Hepatocyte (in vitro differentiated cells): ENCODE measurements at regions not wholly inside any gene's neighbourhood (a gene's known extent, or its start where the extent isn't known, plus 50 kb on each side); places are given as distances from the start of the nearest gene placed in this dataset.

Experiments
- DNase-seq: peaks from one replicate; pipeline ENCODE4 v3.0.0-alpha.2; 2016; ENCODE audit warnings: low spot score
- H2AFZ ChIP-seq: fragments of 200-600 bp; sonication (generic); 2 replicates; pipeline ENCODE4 v1.6.0; 2016; ENCODE audit warnings: antibody characterized with exemption, mild to moderate bottlenecking
- H3K27ac ChIP-seq: fragments of 200-600 bp; sonication (generic); 2 replicates; pipeline ENCODE4 v1.5.1; 2016; ENCODE audit warnings: mild to moderate bottlenecking
- H3K27me3 ChIP-seq: fragments of 200-600 bp; sonication (generic); 2 replicates; pipeline ENCODE4 v1.6.1; 2016
- H3K36me3 ChIP-seq: fragments of 200-600 bp; sonication (generic); replicated peaks from 2 replicates; pipeline ENCODE4 v1.5.1; 2016; ENCODE audit warnings: low read depth; ENCODE audit not compliant: insufficient read depth
- H3K4me1 ChIP-seq: fragments of 200-600 bp; sonication (generic); 2 replicates; pipeline ENCODE4 v1.5.1; 2016; ENCODE audit warnings: mild to moderate bottlenecking, moderate library complexity; ENCODE audit not compliant: insufficient read depth
- H3K4me2 ChIP-seq: fragments of 200-600 bp; sonication (generic); 2 replicates; pipeline ENCODE4 v1.6.0; 2016
- H3K4me3 ChIP-seq: fragments of 200-600 bp; sonication (generic); 2 replicates; pipeline ENCODE4 v1.5.1; 2016; ENCODE audit warnings: mild to moderate bottlenecking
- H3K79me2 ChIP-seq: fragments of 200-600 bp; sonication (generic); 2 replicates; pipeline ENCODE4 v1.6.0; 2017; ENCODE audit warnings: mild to moderate bottlenecking
- H3K9me2 ChIP-seq: fragments of 200-600 bp; sonication (generic); replicated peaks from 2 replicates; pipeline ENCODE4 v1.6.0; 2017; ENCODE audit warnings: mild to moderate bottlenecking; ENCODE audit not compliant: insufficient read depth
- H3K9me3 ChIP-seq: fragments of 200-600 bp; sonication (generic); 2 replicates; pipeline ENCODE4 v1.5.1; 2016; ENCODE audit warnings: low read depth, mild to moderate bottlenecking
- H4K20me1 ChIP-seq: fragments of 200-600 bp; sonication (generic); 2 replicates; pipeline ENCODE4 v1.6.0; 2016; ENCODE audit warnings: mild to moderate bottlenecking; ENCODE audit not compliant: insufficient read depth, poor library complexity, severe bottlenecking
- EZH2 ChIP-seq: fragments of 200-600 bp; sonication (generic); IDR thresholded peaks from 2 replicates; pipeline ENCODE4 v1.6.1; 2016; ENCODE audit warnings: antibody characterized with exemption, mild to moderate bottlenecking, borderline replicate concordance
- EZH2phosphoT487 ChIP-seq: fragments of 200-600 bp; sonication (generic); IDR thresholded peaks from one replicate; pipeline ENCODE4 v1.6.1; 2018; ENCODE audit warnings: antibody characterized with exemption, mild to moderate bottlenecking, low read depth, moderate library complexity; ENCODE audit not compliant: unreplicated experiment, severe bottlenecking
- whole genome bisulfite sequencing: methylation state at CpG from one replicate; pipeline ENCODE4 v1.1.6; 2016; ENCODE audit warnings: low lambda C conversion rate; ENCODE audit errors: missing lambda C conversion rate; 5-methylcytosine and 5-hydroxymethylcytosine counted together
- TF ChIP-seq, protein P1 (sequence below): fragments of 200-600 bp; sonication (generic); IDR thresholded peaks from 2 replicates; pipeline ENCODE4 v1.5.1; 2016; ENCODE audit warnings: antibody characterized with exemption, mild to moderate bottlenecking; ENCODE audit not compliant: poor library complexity

- H3K9me3 ChIP-seq: no peaks in the 10 kb centered on the region
- H3K4me3 ChIP-seq: no peak overlapping the region
- no peaks in the 10 kb centered on the region for H3K9me2 ChIP-seq
- no peaks in the 10 kb centered on the region for H3K79me2 ChIP-seq
- H3K4me2 ChIP-seq: no peak overlapping the region
- no peaks in the 10 kb centered on the region for H3K36me3 ChIP-seq
- no peak overlapping the region for H2AFZ ChIP-seq
- H3K27me3 ChIP-seq: no peaks in the 10 kb centered on the region
- DNase-seq: no peak
- H3K27ac ChIP-seq: no peak overlapping the region
- no peaks in the 10 kb centered on the region for H3K4me1 ChIP-seq
- TF ChIP-seq EZH2phosphoT487: no peak
- no peak for TF ChIP-seq EZH2
- TF ChIP-seq, protein P1, sequence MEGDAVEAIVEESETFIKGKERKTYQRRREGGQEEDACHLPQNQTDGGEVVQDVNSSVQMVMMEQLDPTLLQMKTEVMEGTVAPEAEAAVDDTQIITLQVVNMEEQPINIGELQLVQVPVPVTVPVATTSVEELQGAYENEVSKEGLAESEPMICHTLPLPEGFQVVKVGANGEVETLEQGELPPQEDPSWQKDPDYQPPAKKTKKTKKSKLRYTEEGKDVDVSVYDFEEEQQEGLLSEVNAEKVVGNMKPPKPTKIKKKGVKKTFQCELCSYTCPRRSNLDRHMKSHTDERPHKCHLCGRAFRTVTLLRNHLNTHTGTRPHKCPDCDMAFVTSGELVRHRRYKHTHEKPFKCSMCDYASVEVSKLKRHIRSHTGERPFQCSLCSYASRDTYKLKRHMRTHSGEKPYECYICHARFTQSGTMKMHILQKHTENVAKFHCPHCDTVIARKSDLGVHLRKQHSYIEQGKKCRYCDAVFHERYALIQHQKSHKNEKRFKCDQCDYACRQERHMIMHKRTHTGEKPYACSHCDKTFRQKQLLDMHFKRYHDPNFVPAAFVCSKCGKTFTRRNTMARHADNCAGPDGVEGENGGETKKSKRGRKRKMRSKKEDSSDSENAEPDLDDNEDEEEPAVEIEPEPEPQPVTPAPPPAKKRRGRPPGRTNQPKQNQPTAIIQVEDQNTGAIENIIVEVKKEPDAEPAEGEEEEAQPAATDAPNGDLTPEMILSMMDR: peak; percentile 37
- 40% methylated on average over 2 of the region's 2 CpGs for whole genome bisulfite sequencing
- no peaks in the 10 kb centered on the region for H4K20me1 ChIP-seq
Measured at GRCh38 chr14:27553790-27554189, 956.0 kb upstream of the NOVA1 start.

DNA sequence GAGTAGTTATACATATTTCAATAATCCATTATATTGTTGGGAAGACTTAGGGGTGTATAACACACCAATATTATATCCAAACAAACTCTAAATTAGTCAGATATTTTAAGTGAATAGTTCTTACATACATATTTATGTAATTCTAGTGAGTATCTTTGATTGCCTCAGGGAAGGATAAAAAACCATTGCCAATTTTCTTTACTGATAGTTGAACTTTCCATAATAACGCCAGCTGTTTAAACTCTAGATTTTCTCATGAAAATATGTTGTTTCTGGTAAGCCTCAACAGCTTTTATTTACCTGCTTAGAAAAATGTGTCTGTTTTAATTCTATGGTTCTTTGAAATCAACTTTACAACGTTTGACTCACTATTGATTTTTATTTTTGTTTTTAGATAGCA is 959.6 kb upstream of the NOVA1 start:
- Histone ChIP-seq H3K36me3 (no peaks in the 10 kb centered on the region), H3K27me3 (no peaks in the 10 kb centered on the region), H4K20me1 (no peaks in the 10 kb centered on the region), H2AFZ (no peak overlapping the region), H3K4me2 (no peak overlapping the region), H3K9me3 (no peaks in the 10 kb centered on the region), H3K79me2 (no peaks in the 10 kb centered on the region), H3K27ac (no peak overlapping the region), H3K4me3 (no peak overlapping the region), H3K9me2 (no peaks in the 10 kb centered on the region), H3K4me1 (no peaks in the 10 kb centered on the region)
- no peak for TF ChIP-seq EZH2phosphoT487
- 73% methylated on average over 2 of the region's 2 CpGs for WGBS
- DNase-seq: no peak

- Histone ChIP-seq H3K4me3 (no peak overlapping the region), H3K4me1 (no peaks in the 10 kb centered on the region), H3K9me3 (no peaks in the 10 kb centered on the region), H3K79me2 (no peaks in the 10 kb centered on the region), H3K27ac (no peak overlapping the region), H2AFZ (no peak overlapping the region), H3K27me3 (no peaks in the 10 kb centered on the region), H3K4me2 (no peak overlapping the region), H3K36me3 (no peaks in the 10 kb centered on the region), H3K9me2 (no peaks in the 10 kb centered on the region), H4K20me1 (no peaks in the 10 kb centered on the region)
- DNase-seq: no peak
- TF ChIP-seq EZH2phosphoT487 (no peak), EZH2 (no peak)
- TF ChIP-seq, protein P1: no peak
Measured at GRCh38 chr14:27559848-27560247, 962.0 kb upstream of the NOVA1 start.

GRCh38 chr14:27566843-27567382 is 969.1 kb upstream of the NOVA1 start:
- 52% methylated on average over 1 of the region's 1 CpG for WGBS
- H3K36me3 ChIP-seq: no peaks in the 10 kb centered on the region
- no peak overlapping the region for H3K4me2 ChIP-seq
- DNase-seq: no peak
- H2AFZ ChIP-seq: no peak overlapping the region
- no peaks in the 10 kb centered on the region for H3K79me2 ChIP-seq
- H3K27me3 ChIP-seq: no peaks in the 10 kb centered on the region
- TF ChIP-seq EZH2phosphoT487: no peak
- no peak for TF ChIP-seq EZH2
- TF ChIP-seq, protein P1: no peak
- H3K27ac ChIP-seq: no peak overlapping the region
- H3K9me3 ChIP-seq: no peaks in the 10 kb centered on the region
- no peak overlapping the region for H3K4me3 ChIP-seq
- no peaks in the 10 kb centered on the region for H3K9me2 ChIP-seq
- no peaks in the 10 kb centered on the region for H3K4me1 ChIP-seq
- H4K20me1 ChIP-seq: no peaks in the 10 kb centered on the region
